LoVo (cell line): ENCODE measurements at regions not wholly inside any gene's neighbourhood (a gene's known extent, or its start where the extent isn't known, plus 50 kb on each side); places are given as distances from the start of the nearest gene placed in this dataset.
"Not testable (repeated sequence)": the region's sequence is repeated elsewhere in the genome, so short reads cannot be mapped to it uniquely, and the experiment has no call there.

Source experiments
- DNase-seq: peaks from one replicate; pipeline ENCODE4 v3.0.0-alpha.2; 2016; ENCODE audit warnings: low spot score

DNA sequence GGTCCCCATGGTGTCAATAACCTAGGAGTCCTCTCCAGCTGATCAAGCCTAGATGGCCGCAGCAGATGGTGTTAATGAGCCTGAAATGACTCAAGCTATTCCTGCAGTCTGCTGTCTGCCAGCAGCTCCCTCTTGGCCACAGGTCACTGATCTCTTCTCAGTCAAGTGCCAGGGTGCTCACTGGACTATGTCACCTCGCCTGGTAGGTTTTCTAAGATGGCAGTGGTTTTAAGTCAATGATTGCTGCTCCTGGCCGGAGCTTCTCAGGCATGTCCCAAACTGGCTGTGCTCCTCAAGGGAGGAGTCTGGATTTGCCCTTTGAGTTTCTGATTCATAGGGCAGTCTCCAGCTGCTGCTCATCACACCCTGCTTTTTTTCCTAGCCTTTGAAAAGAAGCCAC is 58.6 kb upstream of the SHISA6 start:
- DNase-seq = no peak

DNA sequence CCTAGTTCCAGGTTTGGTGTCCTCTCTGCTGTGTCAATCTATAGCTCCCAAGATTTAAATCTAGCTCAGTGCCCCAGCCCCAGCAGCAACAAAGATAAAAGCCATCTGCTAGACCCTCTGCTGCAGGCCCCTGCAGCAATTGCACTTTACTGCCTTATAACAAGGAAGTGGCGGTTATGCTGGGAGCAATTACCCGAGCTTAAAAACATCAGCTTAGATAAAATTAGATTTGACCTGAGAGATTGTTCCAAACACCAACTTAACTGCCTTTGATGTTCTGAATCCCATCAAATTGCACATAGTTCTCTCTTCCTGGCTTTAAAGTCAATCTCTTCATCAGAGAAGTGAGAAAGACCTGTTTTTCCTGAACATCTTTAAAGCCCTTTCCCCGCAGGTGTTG is 62.4 kb upstream of the SHISA6 start:
- no peak for DNase-seq

DNA sequence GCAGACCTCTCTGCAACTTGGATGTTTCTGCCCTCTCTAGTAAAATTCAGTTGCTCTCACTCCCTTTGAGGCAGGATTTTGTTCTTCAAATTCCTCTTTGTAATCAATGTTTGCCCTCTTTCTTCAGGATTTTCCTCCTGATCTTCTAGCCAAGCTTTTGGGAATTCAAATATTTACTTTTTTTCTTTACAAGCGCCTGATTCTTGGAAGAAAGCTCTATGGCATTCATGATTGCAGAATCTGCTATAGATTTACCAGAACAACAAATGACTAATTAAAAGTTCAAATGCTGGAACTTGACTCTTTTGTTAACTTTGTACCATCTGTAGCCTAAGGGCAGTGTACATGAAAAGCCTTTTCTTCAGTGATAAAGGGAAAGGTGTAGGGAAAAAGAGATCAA is 63.7 kb upstream of the SHISA6 start:
- DNase-seq = no peak

DNA sequence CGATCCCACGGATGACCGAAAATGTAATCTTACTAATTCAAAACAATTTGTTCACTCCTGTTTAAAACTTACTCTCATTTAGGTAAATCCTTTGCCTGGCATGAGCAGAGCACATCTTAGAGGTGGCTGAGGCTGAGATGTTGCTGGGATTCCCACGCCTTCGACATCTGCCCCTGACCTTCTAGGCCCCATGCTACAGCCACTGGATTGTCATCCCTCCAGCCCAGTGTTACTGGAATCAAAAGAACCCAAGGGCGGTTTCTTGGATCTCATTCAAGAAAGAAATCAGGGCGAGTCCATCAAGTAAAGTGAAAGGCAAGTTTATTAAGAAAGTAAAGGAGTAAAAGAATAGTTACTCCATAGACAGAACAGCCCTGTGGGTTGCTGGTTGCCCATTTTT is 64.5 kb upstream of the SHISA6 start:
- no peak for DNase-seq

DNA sequence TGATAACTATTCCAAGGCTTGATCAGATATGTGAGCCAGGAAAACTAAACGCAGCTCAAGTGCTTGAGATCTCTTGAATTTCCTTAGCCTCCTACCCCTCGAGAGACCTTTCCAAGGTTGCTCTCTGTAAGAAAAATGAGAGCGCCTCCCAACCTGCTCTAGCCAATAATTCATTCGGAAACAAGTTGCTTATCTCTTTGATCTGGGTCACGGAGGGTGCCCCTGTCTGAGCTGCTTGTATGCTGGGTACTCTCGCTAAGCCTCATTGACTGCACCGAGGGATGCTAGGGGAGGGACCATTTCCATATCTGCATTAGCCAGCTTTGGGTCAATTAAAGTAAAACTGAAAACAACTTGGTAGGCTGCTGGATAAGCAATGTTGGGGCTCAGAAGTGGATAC is 70.1 kb upstream of the SHISA6 start:
- no peak for DNase-seq

DNA sequence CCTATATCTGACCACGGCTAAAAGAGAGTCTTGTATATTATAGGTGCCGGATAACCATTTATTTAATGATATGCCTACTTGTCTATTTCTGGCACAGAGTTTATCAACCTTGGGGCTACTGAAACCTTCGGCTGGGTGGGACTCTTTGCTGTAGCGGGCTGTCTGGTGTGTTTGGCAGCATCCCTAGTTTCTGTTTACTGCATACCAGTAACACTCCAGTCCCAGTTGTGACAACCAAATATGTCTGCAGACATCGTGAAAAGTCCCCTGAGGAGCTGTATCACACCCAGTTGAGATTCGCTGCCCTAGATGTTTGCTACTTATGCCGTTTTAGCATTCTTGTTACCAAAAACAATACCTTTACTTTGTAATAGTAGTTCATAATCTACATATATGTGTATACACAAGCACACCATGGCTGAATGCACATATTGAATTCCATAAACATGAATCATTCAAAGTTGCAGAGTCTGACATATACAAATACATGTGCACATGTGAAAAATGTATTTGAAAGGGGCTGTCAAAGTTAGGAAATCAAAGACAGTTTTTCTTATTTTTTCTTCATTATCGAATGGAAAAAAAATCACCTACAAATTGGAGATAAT is 89.1 kb upstream of the SHISA6 start:
- no peak for DNase-seq

DNA sequence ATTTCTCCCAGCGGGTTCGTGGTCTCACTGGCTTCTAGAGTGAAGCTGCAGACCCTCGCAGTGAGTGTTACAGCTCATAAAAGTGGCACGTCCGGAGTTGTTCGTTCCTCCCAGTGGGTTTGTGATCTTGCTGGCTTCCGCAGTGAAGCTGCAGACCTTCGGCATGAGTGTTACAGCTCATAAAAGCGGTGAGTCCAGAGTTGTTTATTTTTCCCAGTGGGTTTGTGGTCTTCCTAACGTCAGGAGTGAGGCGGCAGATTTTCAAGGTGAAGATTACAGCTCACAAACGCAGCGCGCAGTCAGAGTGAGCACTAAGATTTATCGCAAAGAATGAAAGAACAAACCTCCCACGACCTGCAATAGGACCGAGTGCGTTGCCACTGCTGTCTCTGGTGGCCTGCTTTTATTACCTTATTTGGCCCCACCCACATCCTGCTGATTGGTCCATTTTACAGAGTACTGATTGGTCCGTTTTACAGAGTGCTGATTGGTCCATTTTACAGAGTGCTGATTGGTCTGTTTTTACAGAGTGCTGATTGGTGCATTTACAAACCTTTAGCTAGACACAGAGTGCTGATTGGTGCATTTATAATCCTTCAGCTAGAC is 90.0 kb upstream of the SHISA6 start:
- not testable (repeated sequence) for DNase-seq

DNA sequence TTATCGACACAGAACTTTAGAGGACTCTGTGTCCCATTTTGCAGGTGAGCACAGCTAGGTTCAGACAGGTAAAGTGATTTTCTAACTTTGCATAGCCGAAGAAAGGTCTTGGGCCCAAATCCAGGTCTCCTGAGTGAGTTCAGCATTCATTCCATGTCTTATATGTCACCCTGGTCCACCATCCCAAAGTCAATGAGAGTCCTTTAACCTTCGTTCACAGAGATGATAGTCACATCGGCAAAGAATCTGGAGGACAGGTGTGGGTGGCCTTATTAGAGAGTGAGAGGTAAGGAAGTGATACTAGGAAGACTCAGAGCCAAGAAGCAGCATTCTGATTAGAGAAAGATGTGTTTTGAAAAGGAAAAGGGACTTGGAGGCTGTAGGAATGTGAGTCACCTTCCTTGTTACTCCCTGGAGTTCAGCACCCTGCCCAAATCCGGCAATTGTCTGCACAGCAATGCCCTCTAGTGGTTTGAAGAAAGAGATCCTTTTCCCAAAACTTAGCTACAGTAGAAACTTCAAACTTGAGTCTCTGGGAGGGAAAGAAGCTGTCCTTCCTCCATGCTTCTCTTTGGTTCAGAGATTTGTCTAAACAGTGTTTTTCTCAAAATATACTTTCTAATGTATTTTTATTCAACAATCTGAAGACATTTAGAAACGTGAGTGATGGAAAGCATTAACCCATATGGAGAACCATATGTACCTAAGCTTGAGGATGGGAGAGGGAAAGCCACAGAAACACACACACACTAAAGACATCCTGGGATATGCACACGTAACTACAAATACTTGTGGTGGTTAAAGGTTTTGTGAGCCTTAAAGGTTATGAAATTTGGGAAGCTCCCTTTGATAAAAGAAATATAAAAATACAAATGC is 96.4 kb upstream of the SHISA6 start:
- peak; percentile 68 for DNase-seq

DNA sequence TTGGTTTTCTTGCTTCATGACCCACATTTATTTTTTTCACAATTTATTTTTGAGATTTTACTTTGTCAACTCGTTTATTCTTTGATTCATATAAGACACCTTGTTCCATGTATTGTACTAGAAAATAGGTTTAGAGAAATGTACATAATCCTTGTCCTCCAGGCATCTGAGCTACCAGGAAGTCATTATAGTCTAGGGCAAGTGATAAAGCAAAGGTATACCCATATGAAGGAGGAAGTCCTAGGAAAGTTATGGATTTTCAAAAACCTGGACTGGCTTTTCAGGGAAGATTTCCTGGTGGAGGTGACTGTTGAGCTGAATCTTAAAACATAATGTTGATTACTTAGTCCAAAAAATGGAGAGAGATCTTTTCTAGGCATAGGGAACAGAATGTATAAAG is 98.8 kb upstream of the SHISA6 start:
- no peak for DNase-seq

DNA sequence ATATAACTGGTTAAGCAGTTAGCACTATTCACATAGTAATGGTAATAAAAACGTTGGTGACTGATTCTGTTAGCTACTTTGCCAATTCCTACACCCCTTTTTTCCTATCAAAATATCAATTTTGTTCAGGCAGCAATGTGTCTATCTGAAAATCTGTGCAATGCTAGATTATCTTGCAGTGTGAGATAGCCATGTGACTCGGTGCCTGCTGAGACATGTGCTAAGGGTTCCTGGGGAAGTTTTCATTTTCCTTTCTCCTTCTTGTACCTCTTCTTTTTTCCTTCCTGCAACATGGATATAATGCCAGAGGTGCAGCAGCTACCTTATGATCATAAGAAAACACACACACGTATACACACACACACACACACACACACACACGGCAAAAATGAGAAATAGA is 100.5 kb upstream of the SHISA6 start:
- DNase-seq = no peak

DNA sequence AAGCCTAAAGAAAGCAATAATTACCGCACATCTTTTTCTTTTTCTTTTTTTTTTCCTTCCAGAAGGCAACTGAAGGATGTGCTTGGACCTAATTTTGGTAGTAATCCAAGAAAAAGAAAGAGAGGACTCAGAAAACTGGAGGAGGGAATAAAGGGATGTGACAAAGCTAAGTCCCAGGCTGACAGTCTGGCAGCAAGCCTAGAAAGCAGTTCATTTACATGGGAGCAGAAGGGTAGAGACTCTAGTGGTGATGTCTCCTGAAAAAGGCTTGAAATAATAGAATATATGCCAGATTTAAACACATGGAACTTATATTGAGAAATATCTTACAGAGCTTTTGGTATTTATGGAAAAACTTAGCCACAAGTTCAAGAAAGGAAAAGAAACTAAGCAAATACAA is 101.0 kb upstream of the SHISA6 start:
- no peak for DNase-seq

DNA sequence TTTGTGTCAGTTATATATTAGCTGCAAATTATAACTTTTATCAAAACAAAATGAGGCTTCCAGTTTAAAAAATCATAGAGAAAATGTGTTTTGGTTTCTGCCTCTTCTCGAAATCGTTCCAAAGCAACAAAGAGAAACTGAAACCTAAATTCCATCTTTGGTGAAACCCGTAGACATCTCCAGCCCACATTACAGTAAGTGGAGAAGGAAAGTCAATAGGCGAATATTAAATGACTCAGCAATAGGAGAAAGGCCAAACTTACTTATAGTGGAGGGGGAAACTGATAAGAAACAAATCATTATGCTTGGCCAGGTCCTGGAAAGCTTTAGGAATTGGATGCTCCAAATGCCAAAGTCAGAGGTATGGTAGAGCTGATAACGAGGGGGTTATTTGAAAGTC is 103.0 kb upstream of the SHISA6 start:
- peak; percentile 27 for DNase-seq

DNA sequence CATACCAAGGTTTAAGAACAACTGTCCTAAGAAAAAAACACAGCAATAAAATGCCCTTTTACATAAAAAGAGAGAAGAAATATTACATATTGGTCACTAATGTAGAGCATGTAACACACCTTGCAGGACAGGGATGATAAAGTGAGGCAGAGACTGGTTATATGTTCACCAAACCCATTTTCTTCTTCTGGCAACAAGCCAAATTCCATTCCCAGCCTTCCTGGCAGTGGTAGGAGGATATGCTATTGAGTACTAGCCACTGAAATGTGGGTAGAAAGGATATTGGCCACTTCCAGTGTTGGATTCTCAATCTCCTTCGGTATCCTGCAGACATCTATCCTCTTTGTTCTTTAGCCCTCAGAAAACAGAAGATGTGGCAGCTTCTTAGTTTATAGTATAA is 105.2 kb upstream of the SHISA6 start:
- no peak for DNase-seq

DNA sequence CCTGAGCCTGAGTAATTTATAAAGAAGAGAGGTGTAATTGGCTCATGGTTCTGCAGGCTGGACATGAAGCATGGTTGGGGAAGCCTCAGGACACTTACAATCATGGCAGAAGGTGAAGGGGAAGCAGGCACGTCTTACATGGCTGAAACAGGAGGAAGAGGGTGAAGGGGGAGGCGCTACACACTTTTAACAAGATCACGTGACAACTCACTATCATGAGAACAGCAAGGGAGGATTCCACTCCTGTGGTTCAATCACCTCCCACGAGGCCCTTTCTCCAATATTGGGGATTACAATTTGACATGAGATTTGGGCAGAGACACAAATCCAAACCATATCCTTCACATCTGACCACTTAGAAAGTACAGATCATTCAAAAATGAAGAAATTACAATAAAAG is 110.6 kb upstream of the SHISA6 start:
- no peak for DNase-seq

DNA sequence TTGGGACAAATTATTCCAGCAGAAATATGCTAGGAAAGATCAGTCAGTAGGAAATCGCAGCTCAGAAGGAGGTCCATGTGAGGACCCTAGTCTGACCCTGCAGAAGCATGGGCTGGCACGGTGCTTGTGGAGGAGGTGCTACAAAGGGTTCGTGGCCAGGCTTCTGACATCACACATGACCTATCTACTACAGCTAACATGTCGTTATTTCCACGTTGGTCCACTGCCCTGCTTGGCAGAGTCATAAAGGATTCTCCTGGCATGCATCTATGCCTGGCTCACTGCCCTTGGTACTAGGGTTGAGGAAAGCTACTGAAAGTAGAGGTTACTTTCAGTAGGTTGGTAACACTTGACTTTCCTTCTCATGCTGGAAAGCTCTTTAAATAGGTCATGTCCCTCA is 118.1 kb upstream of the SHISA6 start:
- DNase-seq = no peak

DNA sequence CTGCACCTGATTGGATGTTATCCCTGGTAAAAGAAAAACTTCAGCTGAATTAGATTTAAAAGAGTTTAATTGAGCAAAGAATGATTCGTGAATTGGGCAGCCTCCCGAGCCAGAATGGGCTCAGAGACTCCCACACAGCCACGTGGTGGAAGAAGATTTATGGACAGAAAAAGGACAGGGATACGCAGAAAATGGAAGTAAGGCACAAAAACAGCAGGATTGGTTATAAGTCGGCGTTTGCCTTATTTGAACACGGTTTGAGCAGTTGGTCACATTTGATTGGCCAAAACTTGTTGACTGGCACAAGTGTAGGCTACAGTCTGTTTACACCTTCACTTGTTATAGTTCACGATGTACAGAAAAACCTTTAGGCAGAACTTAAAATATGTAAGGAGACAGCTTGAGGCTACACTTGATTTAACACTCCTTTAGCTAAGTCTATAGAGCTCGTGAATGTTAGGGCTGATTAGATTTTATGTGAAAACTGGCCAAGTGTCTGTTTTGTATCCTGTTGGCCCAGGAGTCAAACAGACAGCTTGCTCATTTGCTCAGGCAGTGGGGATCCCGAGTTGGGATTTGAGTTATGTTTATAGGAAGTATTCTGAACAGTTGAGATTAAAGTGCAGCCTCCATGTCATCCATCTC is 119.5 kb upstream of the SHISA6 start:
- DNase-seq = no peak

DNA sequence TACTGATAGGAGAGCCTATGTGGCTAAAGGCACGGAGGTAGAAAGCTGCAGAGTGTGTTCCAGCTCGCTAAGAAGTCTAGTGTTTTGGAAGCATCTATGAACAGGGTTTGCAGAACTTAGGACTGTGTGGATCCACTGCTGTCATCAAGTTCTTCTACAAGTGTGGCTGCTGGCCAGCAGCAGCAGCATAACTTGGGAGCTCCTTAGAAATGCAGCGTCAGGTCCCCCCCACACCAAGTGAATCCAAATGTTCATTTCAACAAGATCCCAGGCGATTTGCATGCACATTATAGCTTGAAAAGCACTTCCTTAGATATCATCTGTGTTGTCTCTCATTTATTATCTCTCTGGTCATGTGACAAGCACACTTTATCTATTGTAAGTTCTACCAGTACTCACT is 131.9 kb upstream of the SHISA6 start:
- no peak for DNase-seq

DNA sequence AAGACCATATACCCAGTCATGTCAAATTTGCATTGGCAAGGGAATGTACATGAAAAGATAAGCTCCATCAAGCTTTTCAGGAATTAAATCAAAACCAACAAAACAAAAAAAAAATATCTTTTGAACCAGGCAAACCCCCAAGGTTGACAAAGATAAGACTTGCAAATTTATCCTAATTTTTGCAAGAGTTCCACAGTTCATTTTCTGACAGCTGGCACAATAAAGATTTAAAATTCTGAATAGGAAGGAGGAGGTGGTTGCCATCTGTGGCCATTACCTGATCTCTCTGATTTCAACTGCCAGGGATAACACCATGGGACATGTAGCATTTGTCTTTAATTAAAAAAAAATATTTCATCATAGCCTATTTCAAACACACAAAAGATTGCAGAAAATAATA is 135.9 kb upstream of the SHISA6 start:
- no peak for DNase-seq

DNA sequence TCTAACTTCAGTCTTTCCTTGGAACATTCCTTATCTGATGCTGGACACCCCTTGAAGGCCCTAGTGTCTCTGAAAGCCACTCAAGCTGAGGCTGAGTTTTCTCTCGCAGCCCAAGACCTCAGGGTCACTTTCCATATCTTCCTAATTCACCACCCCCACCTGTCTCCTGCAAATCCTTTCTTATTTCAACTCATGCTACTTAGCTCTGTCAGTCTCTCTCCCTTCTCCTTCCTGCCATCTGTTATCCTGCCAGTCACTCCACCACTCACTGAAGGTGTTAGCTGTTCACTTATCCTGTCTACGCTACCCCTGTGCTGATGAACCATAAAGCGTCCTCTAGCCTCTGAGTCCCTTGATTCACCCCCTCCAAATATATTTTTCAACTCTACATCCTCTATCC is 143.9 kb upstream of the SHISA6 start:
- DNase-seq = no peak

DNA sequence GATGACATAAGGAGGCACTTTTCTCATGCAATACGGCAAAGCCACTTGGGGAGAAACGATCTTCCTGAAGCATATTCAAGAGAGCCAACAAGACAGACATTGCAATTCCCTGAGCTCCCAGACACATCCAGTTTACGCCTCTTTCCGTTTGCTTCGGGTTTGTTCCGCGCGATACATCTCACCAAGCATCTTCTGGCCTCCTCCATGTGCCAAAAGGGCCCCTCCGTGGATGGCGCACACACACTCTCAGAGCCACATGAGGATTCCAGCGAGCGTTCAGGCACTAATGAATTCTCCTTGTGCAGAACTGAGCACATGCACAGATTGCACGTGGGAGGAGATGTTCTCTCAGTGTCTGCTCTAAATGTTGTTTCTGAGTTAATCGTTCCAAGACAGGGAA is 146.7 kb upstream of the SHISA6 start:
- DNase-seq = no peak

DNA sequence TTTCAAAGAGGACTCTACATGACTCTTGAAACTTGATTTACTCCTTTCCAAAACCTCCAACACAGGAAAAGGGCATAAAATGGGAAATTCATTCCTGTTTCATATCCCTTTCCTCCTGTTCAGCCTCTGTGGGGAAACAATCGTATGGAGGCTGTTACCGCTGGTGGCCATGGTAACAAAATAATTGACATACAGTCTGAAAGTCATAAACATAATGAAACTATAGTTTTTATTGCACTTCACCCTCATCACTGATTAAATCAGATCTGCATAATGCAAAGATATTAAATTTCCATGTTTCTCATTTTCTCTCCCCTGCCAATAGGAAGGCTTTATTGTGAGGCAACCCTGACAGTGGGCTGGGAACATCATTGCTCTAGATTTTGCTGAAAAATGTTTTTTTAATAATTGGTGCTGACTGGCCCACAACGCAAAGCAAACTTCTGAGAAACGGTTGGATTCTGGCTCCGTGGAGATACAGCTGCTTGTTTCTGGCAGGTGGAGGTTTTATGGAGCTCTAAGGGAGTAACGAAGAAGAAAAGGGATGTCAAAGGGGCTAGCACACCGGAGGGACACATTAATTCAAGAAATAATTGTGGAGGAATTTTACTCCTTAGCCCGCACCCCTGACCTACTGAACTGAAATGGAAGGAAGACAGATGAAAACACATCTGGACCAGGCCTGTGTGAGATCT is 154.2 kb upstream of the SHISA6 start:
- DNase-seq = no peak

DNA sequence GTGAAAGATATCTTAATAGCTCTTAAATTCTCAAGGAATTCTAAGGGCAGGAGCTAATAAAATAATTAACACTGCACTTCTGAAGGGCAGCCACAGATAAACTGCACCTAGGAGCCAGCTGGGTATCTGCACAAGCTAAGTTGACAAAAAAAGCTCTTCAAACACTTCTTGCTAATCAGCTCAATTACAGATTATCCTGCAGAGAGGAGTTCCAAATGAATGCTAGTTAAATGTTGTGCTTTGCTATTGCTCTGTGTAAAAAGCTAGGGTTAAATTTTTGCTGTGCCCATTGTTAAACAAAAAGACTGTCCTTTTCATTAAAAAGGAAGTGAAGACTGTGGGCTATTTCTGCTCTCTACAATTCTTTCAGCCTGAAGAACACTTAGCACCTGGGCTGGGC is 158.5 kb upstream of the SHISA6 start:
- no peak for DNase-seq
